Stomach (tissue), 8 donors: ENCODE measurements at regions not wholly inside any gene's neighbourhood (a gene's known extent, or its start where the extent isn't known, plus 50 kb on each side); places are given as distances from the start of the nearest gene placed in this dataset.
"Not testable (repeated sequence)": the region's sequence is repeated elsewhere in the genome, so short reads cannot be mapped to it uniquely, and the experiment has no call there.

ENCODE experiments used
- DNase-seq, 2 donors: peaks; one replicate each; pipeline versions ENCODE4 v3.0.0 to v3.0.0-alpha.2; 2013 to 2019
- H3K27ac ChIP-seq, 5 donors: fragments of 200-600 bp in 4 of 5; sonication (generic) in 4 of 5; one replicate each; pipeline ENCODE4 v1.5.1; 2013 to 2019; ENCODE audit warnings: mild to moderate bottlenecking in 1 of 5, moderate library complexity in 1 of 5
- H3K27me3 ChIP-seq, 3 donors: fragments of 200-600 bp; sonication (generic); one replicate each; pipeline ENCODE4 v1.5.1; 2017 to 2019; ENCODE audit warnings: mixed run types in 1 of 3
- H3K36me3 ChIP-seq, 4 donors: fragments of 200-600 bp; sonication (generic); 1 replicate in 3 of 4; 2 replicates in 1 of 4; pipeline ENCODE4 v1.5.1; 2016 to 2019
- H3K4me1 ChIP-seq, 4 donors: fragments of 200-600 bp; sonication (generic); one replicate each; pipeline ENCODE4 v1.5.1; 2016 to 2019
- H3K4me3 ChIP-seq, 4 donors: fragments of 200-600 bp; sonication (generic) in 3 of 4; one replicate each; pipeline ENCODE4 v1.5.1; 2016 to 2019; ENCODE audit warnings: mild to moderate bottlenecking in 1 of 4
- H3K9me3 ChIP-seq, 4 donors: fragments of 200-600 bp; sonication (generic); one replicate each; pipeline ENCODE4 v1.5.1; 2016 to 2019
- CTCF ChIP-seq, 7 experiments: fragments of 450-650 bp in 4 of 7; fragments of 200-600 bp in 3 of 7; sonication (generic) in 3 of 7; IDR thresholded peaks; one replicate each; pipeline ENCODE4 v1.5.1; 2016 to 2019; ENCODE audit warnings: antibody characterized with exemption in 7 of 7, control low read depth in 2 of 7, mild to moderate bottlenecking in 1 of 7
- EP300 ChIP-seq: sonication (generic); formaldehyde crosslinking; IDR thresholded peaks from one replicate; pipeline ENCODE4 v1.6.1; 2017; ENCODE audit warnings: antibody characterized with exemption
- POLR2A ChIP-seq, 4 donors: fragments of 450-650 bp; IDR thresholded peaks; one replicate each; pipeline ENCODE4 v1.6.1; 2016; ENCODE audit warnings: antibody characterized with exemption in 4 of 4, control low read depth in 2 of 4, mild to moderate bottlenecking in 1 of 4, moderate library complexity in 1 of 4
- POLR2AphosphoS5 ChIP-seq, 3 donors: sonication (generic); formaldehyde crosslinking; IDR thresholded peaks; one replicate each; pipeline ENCODE4 v1.6.1; 2016; ENCODE audit warnings: antibody characterized with exemption in 3 of 3
- WGBS, 5 donors: extraction: QIAGEN DNeasy Blood & Tissue Kit in 3 of 5; methylation state at CpG; one replicate each; pipeline versions ENCODE4 v1.1.5 to v1.1.7; 2013 to 2018; 5-methylcytosine and 5-hydroxymethylcytosine counted together
- intact Hi-C: fragments of 100-400 bp; cut with DNase I; formaldehyde crosslinking; loops from one replicate; pipeline ENCODE4 v1.15.1; 2023; ENCODE audit warnings: low total_unique reads
- donor health status: healthy with polysubstance abuse.
- donor health status: Bipolar disorder and iron deficiency.
- donor health status: healthy.

- no peak for DNase-seq
- H3K4me1 ChIP-seq: no peaks in the 10 kb centered on the region
- H3K27me3 ChIP-seq: no peaks in the 10 kb centered on the region
- H3K36me3 ChIP-seq: no peaks in the 10 kb centered on the region
- H3K4me3 ChIP-seq: no peak overlapping the region
- WGBS, 5 donors: 78 to 84% (median 80%) methylated on average over 9 of the region's 9 CpGs
- no peak for TF ChIP-seq CTCF (IDR thresholded peaks at IDR 0.05)
- no peak for TF ChIP-seq POLR2AphosphoS5 (IDR thresholded peaks at IDR 0.05)
- no peak for TF ChIP-seq EP300
- H3K9me3 ChIP-seq: peaks cover 16 to 63% (median 39%) of the 10 kb centered on the region in 4 donors
- intact Hi-C loops: no loop called here
- no peak overlapping the region for H3K27ac ChIP-seq
Measured at GRCh38 chrX:1045680-1046314, 166.7 kb downstream of the CRLF2 start.

GRCh38 chrX:1041091-1041490, 171.4 kb downstream of the CRLF2 start:
- TF ChIP-seq POLR2A (IDR thresholded peaks at IDR 0.05) (no peak), EP300 (no peak), POLR2AphosphoS5 (IDR thresholded peaks at IDR 0.05) (no peak), CTCF (IDR thresholded peaks at IDR 0.05) (no peak)
- peaks cover 11 to 67% (median 52%) of the 10 kb centered on the region in 4 donors for H3K9me3 ChIP-seq
- intact Hi-C loops: no loop called here
- no peak overlapping the region for H3K27ac ChIP-seq
- no peak overlapping the region for H3K4me3 ChIP-seq
- no peaks in the 10 kb centered on the region for H3K36me3 ChIP-seq
- H3K4me1 ChIP-seq: no peaks in the 10 kb centered on the region
- H3K27me3 ChIP-seq: no peaks in the 10 kb centered on the region
- DNase-seq: no peak
- WGBS, 5 donors: 74 to 92% (median 85%) methylated on average over 11 of the region's 11 CpGs

- H3K4me1 ChIP-seq, H3K27me3 ChIP-seq, H3K4me3 ChIP-seq, H3K36me3 ChIP-seq, H3K27ac ChIP-seq, DNase-seq, intact Hi-C loops: not testable (repeated sequence)
- H3K9me3 ChIP-seq: peaks cover 5 to 81% (median 51%) of the 10 kb centered on the region in 4 donors
- WGBS, 5 donors: 83 to 92% (median 87%) methylated on average over 14 of the region's 14 CpGs
Measured at GRCh38 chrX:1035931-1036330, 176.5 kb downstream of the CRLF2 start.

GRCh38 chrX:1035206-1035605, 177.2 kb downstream of the CRLF2 start:
- Histone ChIP-seq H3K27ac (no peak overlapping the region), H3K27me3 (no peaks in the 10 kb centered on the region), H3K4me1 (no peaks in the 10 kb centered on the region), H3K9me3 (peaks cover 5 to 74% (median 45%) of the 10 kb centered on the region in 4 donors), H3K4me3 (no peak overlapping the region), H3K36me3 (no peaks in the 10 kb centered on the region)
- TF ChIP-seq POLR2A (IDR thresholded peaks at IDR 0.05) (no peak), CTCF (IDR thresholded peaks at IDR 0.05) (no peak), POLR2AphosphoS5 (IDR thresholded peaks at IDR 0.05) (no peak), EP300 (no peak)
- DNase-seq: no peak
- intact Hi-C loops: no loop called here
- 60 to 73% (median 68%) methylated on average over 19 of the region's 19 CpGs for WGBS, 5 donors

- Histone ChIP-seq H3K9me3 (peaks cover 5 to 69% (median 43%) of the 10 kb centered on the region in 4 donors), H3K27me3 (no peaks in the 10 kb centered on the region), H3K36me3 (no peaks in the 10 kb centered on the region), H3K4me1 (no peaks in the 10 kb centered on the region), H3K4me3 (no peak overlapping the region), H3K27ac (no peak overlapping the region)
- no peak for TF ChIP-seq POLR2AphosphoS5 (IDR thresholded peaks at IDR 0.05)
- no peak for TF ChIP-seq EP300
- no peak for TF ChIP-seq CTCF (IDR thresholded peaks at IDR 0.05)
- TF ChIP-seq POLR2A (IDR thresholded peaks at IDR 0.05): no peak
- intact Hi-C loops: no loop called here
- DNase-seq: no peak
- 68 to 83% (median 73%) methylated on average over 17 of the region's 17 CpGs for WGBS, 5 donors
Measured at GRCh38 chrX:1034717-1035116, 177.7 kb downstream of the CRLF2 start.
